Suprapubic skin (tissue), 4 donors: ENCODE measurements at regions not wholly inside any gene's neighbourhood (a gene's known extent, or its start where the extent isn't known, plus 50 kb on each side); places are given as distances from the start of the nearest gene placed in this dataset.

ENCODE experiments used
- CTCF ChIP-seq, 2 donors: fragments of 200-600 bp in 1 of 2; fragments of 450-650 bp in 1 of 2; sonication (generic) in 1 of 2; IDR thresholded peaks; one replicate each; pipeline ENCODE4 v1.5.1; 2016 to 2019; ENCODE audit warnings: antibody characterized with exemption in 2 of 2, mild to moderate bottlenecking in 1 of 2, moderate library complexity in 1 of 2
- EP300 ChIP-seq: sonication (generic); formaldehyde crosslinking; IDR thresholded peaks from one replicate; pipeline ENCODE4 v1.6.1; 2017; ENCODE audit warnings: antibody characterized with exemption
- POLR2AphosphoS5 ChIP-seq, 3 donors: sonication (generic); formaldehyde crosslinking; IDR thresholded peaks; one replicate each; pipeline ENCODE4 v1.6.1; 2017; ENCODE audit warnings: antibody characterized with exemption in 3 of 3

- TF ChIP-seq POLR2AphosphoS5 (IDR thresholded peaks at IDR 0.05) (no peak), CTCF (IDR thresholded peaks at IDR 0.05) (no peak), EP300 (no peak)
Observed at GRCh38 chr19:32199501-32200040, 145.8 kb upstream of the ZNF507 start.
